Karpas-422 (cell line): ENCODE measurements at regions not wholly inside any gene's neighbourhood (a gene's known extent, or its start where the extent isn't known, plus 50 kb on each side); places are given as distances from the start of the nearest gene placed in this dataset.
"Not testable (repeated sequence)": the region's sequence is repeated elsewhere in the genome, so short reads cannot be mapped to it uniquely, and the experiment has no call there.

Source experiments
- DNase-seq: peaks from one replicate; pipeline ENCODE4 v3.0.0-alpha.2; 2015
- H2AFZ ChIP-seq: fragments of 200-600 bp; sonication (generic); 2 replicates; pipeline ENCODE4 v1.6.1; 2014; ENCODE audit warnings: antibody characterized with exemption, low read length, mixed read lengths
- H3K27ac ChIP-seq: fragments of 200-600 bp; sonication (generic); 2 replicates; pipeline ENCODE4 v1.5.1; 2014; ENCODE audit warnings: mild to moderate bottlenecking, low read length, moderate library complexity
- H3K27me3 ChIP-seq: fragments of 200-600 bp; sonication (generic); 2 replicates; pipeline ENCODE4 v1.6.1; 2014; ENCODE audit warnings: low read length, mixed read lengths
- H3K36me3 ChIP-seq: fragments of 200-600 bp; sonication (generic); 2 replicates; pipeline ENCODE4 v1.6.1; 2014; ENCODE audit warnings: low read length, mixed read lengths; ENCODE audit not compliant: insufficient read depth
- H3K4me1 ChIP-seq: fragments of 200-600 bp; sonication (generic); 2 replicates; pipeline ENCODE4 v1.6.1; 2014; ENCODE audit warnings: mild to moderate bottlenecking, low read length, mixed read lengths
- H3K4me2 ChIP-seq: fragments of 200-600 bp; sonication (generic); 2 replicates; pipeline ENCODE4 v1.6.1; 2014; ENCODE audit warnings: low read length, low read depth, mild to moderate bottlenecking; ENCODE audit not compliant: poor library complexity, severe bottlenecking
- H3K4me3 ChIP-seq: fragments of 200-600 bp; sonication (generic); 2 replicates; pipeline ENCODE4 v1.5.1; 2014; ENCODE audit warnings: mild to moderate bottlenecking, antibody characterized with exemption, low read length, mixed read lengths
- H3K79me2 ChIP-seq: fragments of 200-600 bp; sonication (generic); 2 replicates; pipeline ENCODE4 v1.6.1; 2014; ENCODE audit warnings: mild to moderate bottlenecking, low read length, mixed read lengths
- H3K9ac ChIP-seq: fragments of 200-600 bp; sonication (generic); 2 replicates; pipeline ENCODE4 v1.6.0; 2014; ENCODE audit warnings: low read length
- H3K9me2 ChIP-seq: fragments of 200-600 bp; sonication (generic), shearing (Covaris generic); replicated peaks from 2 replicates; pipeline ENCODE4 v1.6.0; 2014; ENCODE audit warnings: mild to moderate bottlenecking, low read length, moderate library complexity; ENCODE audit not compliant: insufficient read depth
- H3K9me3 ChIP-seq: fragments of 300-700, 200-600 bp; sonication (generic); 2 replicates; pipeline ENCODE4 v1.6.1; 2014; ENCODE audit warnings: low read length, mixed read lengths
- H4K20me1 ChIP-seq: fragments of 200-600 bp; sonication (generic); 2 replicates; pipeline ENCODE4 v1.6.1; 2014; ENCODE audit warnings: mild to moderate bottlenecking, antibody characterized with exemption, low read length, low read depth; ENCODE audit not compliant: insufficient read depth

DNA sequence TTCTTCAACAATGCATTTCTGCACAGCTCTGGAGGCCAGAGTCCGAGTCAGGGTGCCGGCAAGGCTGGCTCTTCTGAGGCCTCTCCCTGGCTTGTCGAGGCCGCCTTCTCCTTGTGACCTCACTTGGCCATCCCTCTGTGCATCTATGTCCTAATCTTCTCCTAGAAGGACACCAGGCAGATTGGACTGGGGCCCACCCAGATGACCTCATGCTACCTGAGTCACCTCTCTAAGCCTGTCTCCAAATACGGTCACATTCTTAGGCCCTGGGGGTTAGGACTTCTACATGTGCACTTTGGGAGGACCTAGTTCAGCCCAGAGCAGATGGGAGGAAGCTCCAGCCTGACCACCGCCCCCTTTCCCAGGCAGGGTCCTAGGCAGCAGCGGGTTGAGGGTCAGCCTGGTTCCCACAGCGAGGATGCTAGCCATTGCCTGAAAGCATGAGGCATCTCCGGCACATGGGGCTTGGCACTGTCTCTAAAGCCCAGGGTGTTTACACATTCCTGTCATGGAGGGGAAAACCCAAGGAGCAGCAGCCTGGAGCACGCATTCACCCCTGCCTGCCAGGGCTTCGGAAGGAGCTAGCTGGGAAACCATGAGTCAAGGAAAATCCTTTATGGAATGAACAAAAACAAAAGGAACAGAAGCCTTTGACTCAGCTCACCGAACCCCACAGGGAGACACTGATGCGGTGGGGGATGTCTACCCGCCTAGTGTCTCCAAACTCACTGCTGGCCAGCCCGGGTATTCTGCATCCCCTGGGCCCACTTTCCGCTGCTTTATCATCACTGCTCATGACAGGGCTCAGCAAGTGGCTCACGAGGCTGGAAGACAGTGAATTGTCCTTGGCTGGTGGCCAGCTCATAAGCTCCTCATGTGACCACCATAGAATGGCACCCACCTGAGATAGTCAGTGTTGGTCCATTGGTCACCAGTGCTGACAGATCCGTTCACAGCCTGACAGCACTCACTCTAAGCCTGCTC lies 140.2 kb upstream of the ZNF469 start:
- H3K36me3 ChIP-seq, DNase-seq, H3K27ac ChIP-seq, H3K9ac ChIP-seq, H3K4me2 ChIP-seq, H4K20me1 ChIP-seq, H3K9me3 ChIP-seq, H3K4me1 ChIP-seq, H3K27me3 ChIP-seq, H3K9me2 ChIP-seq, H2AFZ ChIP-seq, H3K4me3 ChIP-seq, H3K79me2 ChIP-seq: not testable (repeated sequence)

DNA sequence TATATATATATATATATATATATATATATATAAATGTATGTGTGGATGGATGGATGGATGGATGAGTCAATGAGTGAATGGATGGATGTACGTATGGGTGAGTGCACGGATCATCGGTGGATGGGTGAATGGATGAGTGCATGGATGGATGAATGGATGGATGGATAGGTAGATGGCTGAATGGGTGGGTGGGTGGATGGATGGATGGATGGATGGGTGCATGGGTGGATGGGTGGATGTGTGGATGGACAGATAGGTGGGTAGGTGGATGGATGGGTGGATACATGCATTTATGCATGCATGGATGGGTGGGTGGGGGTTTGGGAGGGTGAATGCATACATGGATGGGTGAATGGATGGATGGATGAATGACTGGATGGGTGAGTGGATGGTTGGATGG lies 138.8 kb upstream of the ZNF469 start:
- H3K9me2 ChIP-seq = not testable (repeated sequence)

DNA sequence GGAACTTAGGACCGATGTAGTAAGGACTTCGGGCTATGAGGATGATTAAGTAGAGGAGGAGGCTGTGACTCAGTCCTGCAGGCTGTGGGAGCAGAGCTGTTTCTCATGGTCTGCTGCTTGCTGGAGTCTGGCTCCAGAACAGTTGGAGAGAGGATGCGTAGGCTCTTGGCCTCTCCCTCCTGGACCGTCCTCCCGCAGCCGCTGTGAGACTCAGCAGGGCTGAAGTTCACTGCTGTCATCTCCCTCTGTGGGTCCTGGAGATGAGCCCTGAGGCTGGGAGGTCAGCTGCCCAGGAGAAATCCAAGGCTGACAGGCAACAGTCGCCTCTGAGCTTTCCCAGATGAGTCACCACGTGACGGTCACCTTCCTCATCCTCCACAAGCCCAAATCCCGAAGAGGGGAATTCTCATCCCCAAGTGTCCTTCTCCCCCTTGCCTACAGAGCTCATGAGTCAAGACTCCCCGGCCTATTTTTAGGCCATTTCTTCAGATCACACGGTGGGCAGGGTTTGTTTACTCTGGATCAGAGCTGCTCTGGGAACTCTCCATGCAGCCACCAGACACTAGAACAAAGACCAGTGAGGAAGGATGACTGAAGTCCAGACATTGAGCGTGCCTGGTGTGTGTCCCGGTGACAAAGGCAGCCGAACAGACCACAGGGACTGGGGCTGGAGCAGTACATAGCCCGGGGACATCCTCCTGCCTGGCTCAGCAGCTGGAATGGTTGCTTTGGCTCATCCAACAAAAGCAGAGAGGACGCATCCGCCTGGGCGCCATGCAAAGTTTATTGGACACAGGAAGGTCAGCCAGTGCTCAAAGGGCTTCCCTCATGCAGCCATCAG lies 137.3 kb upstream of the ZNF469 start:
- H3K36me3 ChIP-seq, H3K27me3 ChIP-seq, H3K4me2 ChIP-seq, H3K9ac ChIP-seq, H2AFZ ChIP-seq, H4K20me1 ChIP-seq, H3K4me3 ChIP-seq, H3K4me1 ChIP-seq, DNase-seq, H3K27ac ChIP-seq, H3K79me2 ChIP-seq, H3K9me2 ChIP-seq, H3K9me3 ChIP-seq: not testable (repeated sequence)

More for the DNA sequence above, 138.8 kb upstream of the ZNF469 start:
- not testable (repeated sequence) for H3K36me3 ChIP-seq, DNase-seq, H4K20me1 ChIP-seq, H2AFZ ChIP-seq, H3K4me3 ChIP-seq, H3K27ac ChIP-seq, H3K4me2 ChIP-seq, H3K9ac ChIP-seq, H3K27me3 ChIP-seq, H3K9me3 ChIP-seq, H3K4me1 ChIP-seq, H3K79me2 ChIP-seq

DNA sequence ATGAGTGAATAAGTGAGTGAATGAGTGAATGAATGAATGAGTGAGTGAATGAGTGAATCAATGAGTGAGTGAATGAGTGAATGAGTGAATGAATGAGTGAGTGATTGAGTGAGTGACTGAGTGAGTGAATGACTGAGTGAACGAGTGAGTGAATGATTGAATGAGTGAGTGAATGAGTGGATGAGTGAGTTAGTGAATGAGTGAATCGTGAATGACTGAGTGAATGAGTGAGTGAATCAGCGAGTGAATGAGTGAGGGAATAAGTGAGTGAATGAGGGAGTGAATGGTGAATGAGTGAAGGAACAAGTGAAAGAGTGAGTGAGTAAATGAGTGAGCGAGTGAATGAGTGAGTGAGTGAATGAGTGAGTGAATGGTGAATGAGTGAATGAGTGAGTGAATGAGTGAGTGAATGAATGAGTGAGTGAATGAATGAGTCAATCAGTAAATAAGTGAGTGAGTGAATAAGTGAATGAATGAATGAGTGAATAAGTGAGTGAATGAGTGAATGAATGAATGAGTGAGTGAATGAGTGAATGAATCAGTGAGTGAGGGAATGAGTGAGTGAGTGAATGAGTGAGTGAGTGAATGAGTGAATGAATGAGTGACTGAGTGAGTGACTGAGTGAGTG lies 135.7 kb upstream of the ZNF469 start:
- not testable (repeated sequence) for H3K4me1 ChIP-seq, H3K79me2 ChIP-seq, H4K20me1 ChIP-seq, H3K4me2 ChIP-seq, H3K36me3 ChIP-seq, H3K9me2 ChIP-seq, H3K27me3 ChIP-seq, H3K9me3 ChIP-seq, H3K9ac ChIP-seq, DNase-seq, H3K27ac ChIP-seq, H2AFZ ChIP-seq, H3K4me3 ChIP-seq

DNA sequence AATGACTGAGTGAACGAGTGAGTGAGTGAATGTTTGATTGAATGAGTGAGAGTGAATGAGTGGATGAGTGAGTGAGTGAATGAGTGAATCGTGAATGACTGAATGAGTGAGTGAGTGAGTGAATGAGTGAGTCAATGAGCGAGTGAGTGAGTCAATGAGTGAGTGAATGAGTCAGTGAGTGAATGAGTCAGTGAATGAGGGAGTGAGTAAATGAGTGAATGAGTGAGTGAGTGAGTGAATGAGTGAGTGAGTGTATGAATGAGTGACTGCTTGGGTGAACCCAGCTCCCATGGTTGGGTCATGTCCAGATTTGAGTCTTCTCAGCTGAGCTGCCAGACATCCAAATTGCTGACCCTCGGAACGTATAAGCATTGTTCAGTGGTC lies 135.2 kb upstream of the ZNF469 start:
- not testable (repeated sequence) for H3K27ac ChIP-seq, H3K9me3 ChIP-seq, H3K4me2 ChIP-seq, H3K9ac ChIP-seq, H3K79me2 ChIP-seq, H3K36me3 ChIP-seq, H3K9me2 ChIP-seq, H3K4me1 ChIP-seq, H2AFZ ChIP-seq, DNase-seq, H3K4me3 ChIP-seq, H4K20me1 ChIP-seq, H3K27me3 ChIP-seq

DNA sequence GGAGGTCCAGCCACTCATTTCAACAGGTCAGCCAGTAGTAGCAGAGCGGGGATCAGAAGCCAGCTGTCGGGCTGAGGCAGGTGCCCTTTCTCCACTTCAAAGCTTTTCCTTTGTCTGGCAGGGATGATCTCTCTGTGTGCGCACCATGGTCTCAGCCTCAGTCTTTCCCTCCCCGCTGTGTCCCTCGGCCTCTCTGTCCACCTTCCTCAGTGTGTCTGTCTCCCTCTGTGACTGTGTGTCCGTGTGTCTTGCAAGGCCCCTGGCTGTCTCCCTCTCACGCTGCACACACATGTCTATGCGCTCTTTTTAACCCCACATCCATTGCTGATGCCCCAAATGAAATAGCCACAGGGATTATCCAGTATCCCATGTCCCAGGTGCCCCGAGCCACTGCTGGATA lies 134.0 kb upstream of the ZNF469 start:
- not testable (repeated sequence) for H2AFZ ChIP-seq, DNase-seq, H3K4me2 ChIP-seq, H3K79me2 ChIP-seq, H4K20me1 ChIP-seq, H3K27me3 ChIP-seq, H3K36me3 ChIP-seq, H3K4me3 ChIP-seq, H3K27ac ChIP-seq, H3K9ac ChIP-seq, H3K9me3 ChIP-seq, H3K4me1 ChIP-seq, H3K9me2 ChIP-seq

DNA sequence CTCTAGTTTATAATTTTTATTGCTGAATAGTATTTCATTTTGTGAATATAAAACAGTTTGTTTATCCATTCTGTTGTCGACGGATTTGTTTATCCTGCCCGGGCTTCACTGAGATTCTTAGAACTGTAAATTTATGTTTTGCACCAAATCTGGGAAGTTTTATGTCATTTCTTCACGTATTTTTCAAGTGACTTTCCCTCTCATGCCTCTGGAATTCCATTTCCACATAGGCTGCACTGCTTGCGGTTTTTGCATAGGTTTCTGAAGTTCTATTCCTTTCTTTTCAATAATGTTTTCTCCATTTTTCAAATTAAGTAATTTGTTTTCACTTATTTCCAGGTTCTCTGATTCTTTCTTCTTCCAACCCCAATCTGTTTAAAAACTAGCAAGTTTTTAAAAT lies 132.4 kb upstream of the ZNF469 start:
- not testable (repeated sequence) for H3K9me3 ChIP-seq, H3K79me2 ChIP-seq, H3K9ac ChIP-seq

DNA sequence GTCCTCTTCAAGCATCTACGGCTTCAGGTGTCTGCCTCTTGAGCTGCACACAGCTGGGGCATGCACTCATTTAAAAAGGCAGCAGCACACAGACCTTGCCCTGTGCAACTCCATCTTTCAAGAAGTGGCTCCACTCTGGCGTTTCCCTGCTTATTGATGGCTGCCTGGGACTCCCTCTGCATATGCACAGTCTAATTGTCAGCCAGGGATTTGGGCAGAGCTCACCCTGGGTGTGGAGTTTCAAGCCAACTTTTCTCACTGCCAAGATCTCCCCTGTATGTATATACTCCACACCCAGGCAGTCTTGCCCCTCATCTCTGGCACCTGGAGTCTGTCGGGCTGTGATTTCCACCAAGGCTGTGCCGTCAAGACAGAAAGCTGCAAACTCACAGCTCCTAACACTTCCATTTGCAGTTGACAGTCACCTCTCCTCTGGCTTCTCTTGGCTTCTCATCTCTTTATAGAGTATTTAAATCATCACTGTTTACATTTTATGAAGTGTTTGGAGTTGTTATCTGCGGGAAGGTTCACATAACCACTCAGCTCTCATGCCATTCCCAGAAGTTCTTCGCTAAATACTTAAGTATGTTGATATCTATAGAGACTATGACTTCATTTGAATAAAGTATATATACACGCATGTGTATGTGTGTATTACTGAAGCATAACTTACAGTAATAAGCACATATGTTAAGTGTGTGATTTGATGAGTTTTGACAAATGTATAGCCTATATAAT lies 130.5 kb upstream of the ZNF469 start:
- not testable (repeated sequence) for H3K9me3 ChIP-seq, H2AFZ ChIP-seq, H3K4me3 ChIP-seq, H3K79me2 ChIP-seq, H3K36me3 ChIP-seq, H3K9ac ChIP-seq, H3K9me2 ChIP-seq, H3K27ac ChIP-seq, H3K27me3 ChIP-seq, H3K4me2 ChIP-seq, H3K4me1 ChIP-seq, DNase-seq, H4K20me1 ChIP-seq

More for the DNA sequence above, 132.4 kb upstream of the ZNF469 start:
- not testable (repeated sequence) for H3K4me1 ChIP-seq, H3K27ac ChIP-seq, DNase-seq, H3K9me2 ChIP-seq, H3K4me2 ChIP-seq, H3K27me3 ChIP-seq, H2AFZ ChIP-seq, H3K4me3 ChIP-seq, H3K36me3 ChIP-seq, H4K20me1 ChIP-seq
